Transverse colon (tissue), 4 donors: ENCODE measurements at regions not wholly inside any gene's neighbourhood (a gene's known extent, or its start where the extent isn't known, plus 50 kb on each side); places are given as distances from the start of the nearest gene placed in this dataset.

Source experiments
- EP300 ChIP-seq: sonication (generic); formaldehyde crosslinking; IDR thresholded peaks from one replicate; pipeline ENCODE4 v1.6.1; 2017; ENCODE audit warnings: antibody characterized with exemption, low read depth
- POLR2A ChIP-seq: fragments of 450-650 bp; IDR thresholded peaks from one replicate; pipeline ENCODE4 v1.6.1; 2016; ENCODE audit warnings: antibody characterized with exemption, mild to moderate bottlenecking, moderate library complexity
- POLR2AphosphoS5 ChIP-seq, 3 donors: sonication (generic); formaldehyde crosslinking; IDR thresholded peaks; one replicate each; pipeline ENCODE4 v1.6.1; 2016; ENCODE audit warnings: antibody characterized with exemption in 3 of 3
- TF ChIP-seq, protein P1 (sequence below), 5 experiments: fragments of 200-600 bp in 3 of 5; fragments of 450-650 bp in 2 of 5; sonication (generic) in 3 of 5; IDR thresholded peaks; 1 replicate in 2 of 5; 2 replicates in 3 of 5; pipeline ENCODE4 v1.5.1; 2016 to 2017; ENCODE audit warnings: antibody characterized with exemption in 5 of 5, inconsistent platforms in 3 of 5, mild to moderate bottlenecking in 2 of 5, moderate library complexity in 1 of 5

- TF ChIP-seq, protein P1, sequence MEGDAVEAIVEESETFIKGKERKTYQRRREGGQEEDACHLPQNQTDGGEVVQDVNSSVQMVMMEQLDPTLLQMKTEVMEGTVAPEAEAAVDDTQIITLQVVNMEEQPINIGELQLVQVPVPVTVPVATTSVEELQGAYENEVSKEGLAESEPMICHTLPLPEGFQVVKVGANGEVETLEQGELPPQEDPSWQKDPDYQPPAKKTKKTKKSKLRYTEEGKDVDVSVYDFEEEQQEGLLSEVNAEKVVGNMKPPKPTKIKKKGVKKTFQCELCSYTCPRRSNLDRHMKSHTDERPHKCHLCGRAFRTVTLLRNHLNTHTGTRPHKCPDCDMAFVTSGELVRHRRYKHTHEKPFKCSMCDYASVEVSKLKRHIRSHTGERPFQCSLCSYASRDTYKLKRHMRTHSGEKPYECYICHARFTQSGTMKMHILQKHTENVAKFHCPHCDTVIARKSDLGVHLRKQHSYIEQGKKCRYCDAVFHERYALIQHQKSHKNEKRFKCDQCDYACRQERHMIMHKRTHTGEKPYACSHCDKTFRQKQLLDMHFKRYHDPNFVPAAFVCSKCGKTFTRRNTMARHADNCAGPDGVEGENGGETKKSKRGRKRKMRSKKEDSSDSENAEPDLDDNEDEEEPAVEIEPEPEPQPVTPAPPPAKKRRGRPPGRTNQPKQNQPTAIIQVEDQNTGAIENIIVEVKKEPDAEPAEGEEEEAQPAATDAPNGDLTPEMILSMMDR (IDR thresholded peaks at IDR 0.05) = no peak
- no peak for TF ChIP-seq POLR2A
- TF ChIP-seq POLR2AphosphoS5 (IDR thresholded peaks at IDR 0.05) = no peak
- no peak for TF ChIP-seq EP300
Observed at GRCh38 chr5:17727098-17727497, 92.8 kb downstream of the TAF11L14 start.
